CD14-positive monocyte (primary cell): ENCODE measurements at regions not wholly inside any gene's neighbourhood (a gene's known extent, or its start where the extent isn't known, plus 50 kb on each side); places are given as distances from the start of the nearest gene placed in this dataset.
"Not testable (repeated sequence)": the region's sequence is repeated elsewhere in the genome, so short reads cannot be mapped to it uniquely, and the experiment has no call there.

Source experiments
- DNase-seq, 3 donors: peaks; one replicate each; pipeline ENCODE4 v3.0.0-alpha.2; 2011 to 2022
- H2AFZ ChIP-seq: 2 replicates; pipeline ENCODE4 v1.6.0; 2012; ENCODE audit warnings: mild to moderate bottlenecking, low read depth, low read length, inconsistent platforms; ENCODE audit not compliant: insufficient read depth, poor library complexity, severe bottlenecking
- H3K27ac ChIP-seq, 2 donors: 1 replicate in 1 of 2; 2 replicates in 1 of 2; pipeline ENCODE4 v1.5.1; 2012 to 2013; ENCODE audit warnings: low read length in 2 of 2, control low read depth in 1 of 2, inconsistent platforms in 1 of 2, low read depth in 1 of 2, mild to moderate bottlenecking in 1 of 2
- H3K27me3 ChIP-seq, 2 donors: one replicate each; pipeline versions ENCODE4 v1.6.0 to v1.6.1; 2011 to 2013; ENCODE audit warnings: low read length in 2 of 2; ENCODE audit not compliant: control insufficient read depth in 2 of 2, insufficient read depth in 2 of 2
- H3K36me3 ChIP-seq, 2 donors: replicated peaks in 1 of 2; 1 replicate in 1 of 2; 2 replicates in 1 of 2; pipeline versions ENCODE4 v1.5.1 to v1.6.1; 2012 to 2013; ENCODE audit warnings: low read length in 2 of 2, control low read depth in 1 of 2, inconsistent platforms in 1 of 2, mild to moderate bottlenecking in 1 of 2; ENCODE audit not compliant: insufficient read depth in 2 of 2, control insufficient read depth in 1 of 2
- H3K4me1 ChIP-seq, 2 donors: 1 replicate in 1 of 2; 2 replicates in 1 of 2; pipeline versions ENCODE4 v1.5.1 to v1.6.1; 2012 to 2013; ENCODE audit warnings: low read length in 2 of 2, control low read depth in 1 of 2, inconsistent platforms in 1 of 2, mild to moderate bottlenecking in 1 of 2, moderate library complexity in 1 of 2; ENCODE audit not compliant: insufficient read depth in 2 of 2, control insufficient read depth in 1 of 2
- H3K4me2 ChIP-seq: replicated peaks from 2 replicates; pipeline ENCODE3; 2012; ENCODE audit warnings: low read length, moderate library complexity, mild to moderate bottlenecking; ENCODE audit not compliant: poor library complexity, severe bottlenecking; ENCODE audit errors: extremely low read depth
- H3K4me3 ChIP-seq, 3 experiments: fragments of 200-600 bp in 1 of 3; sonication (generic) in 1 of 3; replicated peaks in 1 of 3; 1 replicate in 2 of 3; 2 replicates in 1 of 3; pipeline ENCODE4 v1.5.1; 2011 to 2013; ENCODE audit warnings: low read length in 3 of 3, mild to moderate bottlenecking in 3 of 3, control low read depth in 2 of 3, low read depth in 2 of 3, inconsistent platforms in 1 of 3, moderate library complexity in 1 of 3
- H3K79me2 ChIP-seq: 2 replicates; pipeline ENCODE4 v1.6.0; 2012; ENCODE audit warnings: mild to moderate bottlenecking, control low read depth, inconsistent platforms, low read length, moderate library complexity; ENCODE audit not compliant: insufficient read depth
- H3K9ac ChIP-seq: 2 replicates; pipeline ENCODE4 v1.6.0; 2017; ENCODE audit warnings: low read length, mild to moderate bottlenecking; ENCODE audit not compliant: insufficient read depth, poor library complexity, severe bottlenecking
- H3K9me3 ChIP-seq, 2 donors: replicated peaks in 1 of 2; 1 replicate in 1 of 2; 2 replicates in 1 of 2; pipeline versions ENCODE4 v1.5.1 to v1.6.1; 2012 to 2013; ENCODE audit warnings: low read length in 2 of 2, control low read depth in 1 of 2; ENCODE audit not compliant: control insufficient read depth in 1 of 2, insufficient read depth in 1 of 2
- H4K20me1 ChIP-seq: 2 replicates; pipeline ENCODE4 v1.6.0; 2012; ENCODE audit warnings: mild to moderate bottlenecking, low read length, control low read depth, moderate library complexity; ENCODE audit not compliant: insufficient read depth
- H3K27ac Mint-ChIP-seq, 7 donors: one replicate each; pipeline ENCODE4 v1.8.0; 2020; ENCODE audit warnings: mild to moderate bottlenecking in 7 of 7, mixed read lengths in 7 of 7, moderate library complexity in 6 of 7, inconsistent platforms in 2 of 7
- H3K27me3 Mint-ChIP-seq, 3 donors: one replicate each; pipeline ENCODE4 v1.8.0; 2021 to 2022; ENCODE audit warnings: low read depth in 3 of 3, mild to moderate bottlenecking in 3 of 3, mixed read lengths in 3 of 3, moderate library complexity in 3 of 3, inconsistent platforms in 1 of 3
- H3K36me3 Mint-ChIP-seq, 2 donors: one replicate each; pipeline ENCODE4 v1.8.0; 2020; ENCODE audit warnings: mixed read lengths in 2 of 2, inconsistent platforms in 1 of 2, mild to moderate bottlenecking in 1 of 2
- H3K4me1 Mint-ChIP-seq: one replicate; pipeline ENCODE4 v1.8.0; 2020; ENCODE audit warnings: mild to moderate bottlenecking, mixed read lengths
- H3K4me3 Mint-ChIP-seq, 2 donors: one replicate each; pipeline ENCODE4 v1.8.0; 2020; ENCODE audit warnings: mild to moderate bottlenecking in 2 of 2, mixed read lengths in 2 of 2, moderate library complexity in 1 of 2
- H3K9me3 Mint-ChIP-seq, 7 donors: one replicate each; pipeline ENCODE4 v1.8.0; 2020 to 2022; ENCODE audit warnings: mixed read lengths in 7 of 7, mild to moderate bottlenecking in 6 of 7, moderate library complexity in 6 of 7, inconsistent platforms in 2 of 7
- CTCF ChIP-seq: fragments of 200-600 bp; IDR thresholded peaks from one replicate; pipeline ENCODE4 v1.8.0; 2022; ENCODE audit warnings: antibody characterized with exemption, mild to moderate bottlenecking
- WGBS: methylation state at CpG from one replicate; pipeline ENCODE4 v1.1.5; 2013; ENCODE audit warnings: missing lambda C conversion rate; ENCODE audit not compliant: insufficient coverage; 5-methylcytosine and 5-hydroxymethylcytosine counted together
- intact Hi-C, 2 donors: fragments of 100-400 bp; cut with micrococcal nuclease; formaldehyde crosslinking; loops; one replicate each; pipeline versions ENCODE4 v1.15.0 to v1.15.1; 2023

DNA sequence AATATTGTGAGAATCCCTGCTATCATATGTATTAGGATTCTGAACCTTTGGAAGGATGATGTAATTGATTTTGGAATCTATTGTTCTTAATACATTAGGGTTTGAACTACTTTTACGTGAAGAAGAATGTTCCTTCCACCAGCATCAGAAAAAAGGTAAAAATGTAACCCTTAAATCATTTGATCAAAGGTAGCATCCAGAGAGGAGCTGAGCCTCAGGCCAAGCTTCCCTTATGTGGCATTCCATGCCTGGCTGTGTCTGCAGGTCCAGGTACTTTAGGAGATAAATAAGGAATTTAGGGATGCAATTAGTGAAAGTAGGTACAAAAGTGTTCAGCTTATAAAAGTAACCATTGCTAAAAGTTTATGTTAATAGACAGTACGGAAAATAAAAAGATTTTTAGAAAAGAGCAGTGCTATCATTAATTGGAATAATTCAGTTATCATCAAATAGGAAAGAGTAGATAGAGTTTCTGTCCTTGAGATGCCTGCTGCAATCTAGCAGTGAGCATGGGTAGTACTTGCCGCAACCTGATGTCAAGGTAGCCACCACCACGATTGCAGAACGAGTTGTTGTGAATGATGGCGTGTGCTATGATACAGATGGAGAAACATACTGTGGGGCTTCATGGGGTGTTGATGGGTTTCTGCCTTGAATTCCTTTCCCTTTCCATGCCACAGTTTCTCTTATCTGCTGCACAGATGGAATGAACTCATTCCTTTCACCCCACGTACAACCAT lies 228.8 kb downstream of the GATA3 start:
- WGBS, result no CpG with 5 or more reads among the region's 7 CpGs
- H3K36me3 ChIP-seq, result no peaks in the 10 kb centered on the region

DNA sequence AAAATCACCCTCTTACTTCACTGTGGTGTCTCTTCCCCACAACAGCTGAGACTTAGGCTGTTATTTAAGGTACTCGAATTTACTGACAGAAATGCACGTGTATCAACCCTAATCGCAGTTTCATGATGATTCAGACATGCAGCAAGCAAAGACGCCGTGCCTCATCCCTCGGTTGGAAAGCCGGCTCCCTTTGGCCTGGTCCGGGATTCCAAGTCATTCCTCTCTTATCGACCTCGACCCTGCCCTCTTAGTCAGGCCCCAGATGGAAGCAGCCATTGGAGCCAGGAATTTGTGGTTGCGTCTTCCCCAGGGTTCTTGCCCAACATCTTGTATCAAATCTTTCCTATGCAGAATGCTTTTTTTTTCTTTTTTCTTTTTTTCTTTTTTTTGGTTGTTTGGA lies 229.5 kb downstream of the GATA3 start:
- WGBS, result 98% methylated on average over 10 of the region's 11 CpGs

More for the DNA sequence above, 228.8 kb downstream of the GATA3 start:
- Histone ChIP-seq H3K4me3 (no peak overlapping the region), H3K4me1 (no peaks in the 10 kb centered on the region), H3K27ac (no peak overlapping the region), H3K9ac (no peak overlapping the region), H4K20me1 (no peaks in the 10 kb centered on the region), H3K79me2 (no peaks in the 10 kb centered on the region), H2AFZ (no peak overlapping the region), H3K4me2 (no peak overlapping the region), H3K27me3 (no peaks in the 10 kb centered on the region), H3K9me3 (no peaks in the 10 kb centered on the region)
- Mint-ChIP-seq H3K4me3 (no peak overlapping the region), H3K9me3 (peaks cover 0 to 7% (median 0%) of the 10 kb centered on the region in 7 donors), H3K27me3 (peaks cover 3 to 6% (median 4%) of the 10 kb centered on the region in 3 donors), H3K4me1 (no peaks in the 10 kb centered on the region), H3K36me3 (no peaks in the 10 kb centered on the region), H3K27ac (no peak overlapping the region)
- DNase-seq, result no peak
- TF ChIP-seq CTCF, result no peak
- intact Hi-C loops, result no loop called here

DNA sequence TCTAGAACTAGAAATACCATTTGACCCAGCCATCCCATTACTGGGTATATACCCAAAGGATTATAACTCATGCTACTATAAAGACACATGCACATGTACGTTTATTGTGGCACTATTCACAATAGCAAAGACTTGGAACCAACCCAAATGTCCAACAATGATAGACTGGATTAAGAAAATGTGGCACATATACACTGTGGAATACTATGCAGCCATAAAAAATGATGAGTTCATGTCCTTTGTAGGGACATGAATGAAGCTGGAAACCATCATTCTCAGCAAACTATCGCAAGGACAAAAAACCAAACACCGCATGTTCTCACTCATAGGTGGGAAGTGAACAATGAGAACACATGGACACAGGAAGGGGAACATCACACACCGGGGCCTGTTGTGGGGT lies 231.5 kb downstream of the GATA3 start:
- H3K79me2 ChIP-seq, H3K36me3 Mint-ChIP-seq, H3K4me2 ChIP-seq, H3K27me3 Mint-ChIP-seq, H3K4me3 ChIP-seq, H3K27ac ChIP-seq, H3K9ac ChIP-seq, H3K4me3 Mint-ChIP-seq, H3K9me3 Mint-ChIP-seq, H3K4me1 Mint-ChIP-seq, H3K27ac Mint-ChIP-seq, H2AFZ ChIP-seq, H3K9me3 ChIP-seq, H3K4me1 ChIP-seq, H3K36me3 ChIP-seq, H3K27me3 ChIP-seq, DNase-seq, H4K20me1 ChIP-seq, intact Hi-C loops: not testable (repeated sequence)
- WGBS, result no CpG with 5 or more reads among the region's 4 CpGs

More for the DNA sequence above, 229.5 kb downstream of the GATA3 start:
- TF ChIP-seq CTCF, result no peak
- Histone ChIP-seq H3K27ac (no peak overlapping the region), H3K9me3 (no peaks in the 10 kb centered on the region), H3K9ac (no peak overlapping the region), H3K4me3 (no peak overlapping the region), H3K36me3 (no peaks in the 10 kb centered on the region), H3K79me2 (no peaks in the 10 kb centered on the region), H3K27me3 (no peaks in the 10 kb centered on the region), H3K4me2 (no peak overlapping the region), H2AFZ (no peak overlapping the region), H4K20me1 (no peaks in the 10 kb centered on the region), H3K4me1 (no peaks in the 10 kb centered on the region)
- Mint-ChIP-seq H3K36me3 (no peaks in the 10 kb centered on the region), H3K27ac (no peak overlapping the region), H3K4me3 (no peak overlapping the region), H3K4me1 (no peaks in the 10 kb centered on the region), H3K27me3 (peaks cover 3 to 4% (median 4%) of the 10 kb centered on the region in 3 donors), H3K9me3 (peaks cover 0 to 7% (median 0%) of the 10 kb centered on the region in 7 donors)
- DNase-seq, result no peak
- intact Hi-C loops, result no loop called here
